ENCODE measurements at regions not wholly inside any gene's neighbourhood (a gene's known extent, or its start where the extent isn't known, plus 50 kb on each side); places are given as distances from the start of the nearest gene placed in this dataset.

DNA sequence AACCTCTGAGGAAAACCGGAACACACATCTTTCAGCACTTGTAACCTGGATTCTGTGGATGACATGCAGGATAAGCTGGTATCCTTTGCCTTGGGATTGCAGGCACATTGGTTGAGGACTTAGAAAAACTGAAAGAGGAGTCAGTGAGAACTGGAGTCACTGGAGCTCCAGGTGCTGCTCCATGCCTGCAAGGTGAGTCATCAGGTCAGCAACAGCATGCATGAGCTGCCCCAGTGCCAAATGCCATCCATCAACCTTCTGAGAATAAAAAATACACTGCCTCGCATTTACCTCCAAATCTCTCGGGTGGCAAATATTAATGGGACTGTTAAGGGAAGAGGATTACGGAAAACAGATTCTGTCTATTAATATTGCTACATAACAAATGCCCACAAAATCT, 729.1 kb downstream of the NTRK3 start:
- H3K4me2 ChIP-seq, result no peak overlapping the region
- H3K27ac ChIP-seq, result no peak overlapping the region
- H3K27me3 Mint-ChIP-seq (ENCODE audit: insufficient read depth, low read depth), result peaks cover 2% of the 10 kb centered on the region
- H3K36me3 Mint-ChIP-seq, result no peaks in the 10 kb centered on the region
- no peak overlapping the region for H3K4me3 ChIP-seq
- H4K20me1 ChIP-seq (ENCODE audit: low read depth), result no peaks in the 10 kb centered on the region
- H3F3A ChIP-seq (ENCODE audit: low read depth), result no peaks in the 10 kb centered on the region
- no peaks in the 10 kb centered on the region for H3K4me1 Mint-ChIP-seq
- peaks cover 7% of the 10 kb centered on the region for H3K4me1 ChIP-seq
- H3K9ac ChIP-seq, result no peak overlapping the region
- H3K9me3 ChIP-seq (ENCODE audit: low read depth), result no peaks in the 10 kb centered on the region
- TF ChIP-seq, protein P1, sequence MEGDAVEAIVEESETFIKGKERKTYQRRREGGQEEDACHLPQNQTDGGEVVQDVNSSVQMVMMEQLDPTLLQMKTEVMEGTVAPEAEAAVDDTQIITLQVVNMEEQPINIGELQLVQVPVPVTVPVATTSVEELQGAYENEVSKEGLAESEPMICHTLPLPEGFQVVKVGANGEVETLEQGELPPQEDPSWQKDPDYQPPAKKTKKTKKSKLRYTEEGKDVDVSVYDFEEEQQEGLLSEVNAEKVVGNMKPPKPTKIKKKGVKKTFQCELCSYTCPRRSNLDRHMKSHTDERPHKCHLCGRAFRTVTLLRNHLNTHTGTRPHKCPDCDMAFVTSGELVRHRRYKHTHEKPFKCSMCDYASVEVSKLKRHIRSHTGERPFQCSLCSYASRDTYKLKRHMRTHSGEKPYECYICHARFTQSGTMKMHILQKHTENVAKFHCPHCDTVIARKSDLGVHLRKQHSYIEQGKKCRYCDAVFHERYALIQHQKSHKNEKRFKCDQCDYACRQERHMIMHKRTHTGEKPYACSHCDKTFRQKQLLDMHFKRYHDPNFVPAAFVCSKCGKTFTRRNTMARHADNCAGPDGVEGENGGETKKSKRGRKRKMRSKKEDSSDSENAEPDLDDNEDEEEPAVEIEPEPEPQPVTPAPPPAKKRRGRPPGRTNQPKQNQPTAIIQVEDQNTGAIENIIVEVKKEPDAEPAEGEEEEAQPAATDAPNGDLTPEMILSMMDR (IDR thresholded peaks at IDR 0.05), result no peak
- no peak for TF ChIP-seq EZH2phosphoT487 (IDR thresholded peaks at IDR 0.05)
- no peak for TF ChIP-seq EZH2 (IDR thresholded peaks at IDR 0.05)
- H3K4me3 Mint-ChIP-seq, result no peak overlapping the region
- H3K27ac Mint-ChIP-seq, result no peak overlapping the region
- peak overlapping the region; percentile 19 for H2AFZ ChIP-seq (replicated peaks)
- no peaks in the 10 kb centered on the region for H3K36me3 ChIP-seq
- no peaks in the 10 kb centered on the region for H3K27me3 ChIP-seq
- H3K79me2 ChIP-seq (ENCODE audit: low read depth), result no peaks in the 10 kb centered on the region
- H3K9me3 Mint-ChIP-seq, result peaks cover 3% of the 10 kb centered on the region
- no peak for DNase-seq (ENCODE audit: low spot score)

DNA sequence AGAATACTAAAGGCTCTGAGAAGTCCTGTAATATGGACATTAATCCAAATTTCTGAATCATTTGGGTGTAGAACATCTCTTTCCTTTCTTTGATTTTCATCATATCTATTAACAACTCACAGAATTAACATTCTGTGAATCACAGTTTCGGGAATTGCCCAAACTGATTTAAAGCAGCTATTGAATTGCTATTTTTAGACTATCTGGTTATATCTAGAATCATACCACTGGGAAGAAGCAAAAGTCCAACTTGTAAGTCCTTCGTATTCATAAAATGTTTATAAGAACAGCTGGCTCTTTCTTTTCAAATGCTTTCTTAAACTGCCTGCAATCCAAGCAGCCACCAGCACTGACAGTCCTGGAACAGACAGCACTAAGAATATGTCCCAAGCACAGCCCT, 733.0 kb downstream of the NTRK3 start:
- Histone ChIP-seq H3K4me1 (no peaks in the 10 kb centered on the region), H3K9me3 (ENCODE audit: low read depth) (no peaks in the 10 kb centered on the region), H3K79me2 (ENCODE audit: low read depth) (no peaks in the 10 kb centered on the region), H3F3A (ENCODE audit: low read depth) (no peaks in the 10 kb centered on the region), H3K36me3 (no peaks in the 10 kb centered on the region), H3K4me3 (no peak overlapping the region), H3K4me2 (no peak overlapping the region), H3K27me3 (no peaks in the 10 kb centered on the region), H3K9ac (no peak overlapping the region), H4K20me1 (ENCODE audit: low read depth) (no peaks in the 10 kb centered on the region), H3K27ac (no peak overlapping the region), H2AFZ (replicated peaks) (no peak overlapping the region)
- H3K27me3 Mint-ChIP-seq (ENCODE audit: insufficient read depth, low read depth), result peaks cover 2% of the 10 kb centered on the region
- H3K4me3 Mint-ChIP-seq, result no peak overlapping the region
- no peaks in the 10 kb centered on the region for H3K4me1 Mint-ChIP-seq
- no peaks in the 10 kb centered on the region for H3K36me3 Mint-ChIP-seq
- H3K27ac Mint-ChIP-seq, result no peak overlapping the region
- no peaks in the 10 kb centered on the region for H3K9me3 Mint-ChIP-seq
- no peak for DNase-seq (ENCODE audit: low spot score)
- TF ChIP-seq EZH2phosphoT487 (IDR thresholded peaks at IDR 0.05), result no peak
- TF ChIP-seq, protein P1 (IDR thresholded peaks at IDR 0.05), result no peak
- TF ChIP-seq EZH2 (IDR thresholded peaks at IDR 0.05), result no peak

DNA sequence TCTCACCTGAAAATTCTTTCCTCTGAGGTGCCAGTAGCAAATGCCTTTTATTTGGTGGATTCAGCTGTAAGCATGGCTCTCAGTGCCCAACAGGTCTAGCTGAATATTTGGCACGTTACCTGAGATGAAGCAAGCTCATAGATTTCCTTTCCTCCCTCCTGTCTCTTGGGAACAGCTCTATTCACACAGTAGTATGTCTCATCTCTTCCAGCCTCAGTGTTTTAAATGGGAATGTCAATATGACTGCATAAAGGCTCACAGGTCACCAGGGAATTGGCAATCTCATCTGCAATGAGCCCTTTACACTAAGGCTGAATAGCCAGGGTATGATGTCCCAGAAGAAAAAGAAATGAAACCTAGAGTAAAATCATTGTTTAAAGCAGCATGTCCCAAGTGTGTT, 733.5 kb downstream of the NTRK3 start:
- Mint-ChIP-seq H3K27me3 (ENCODE audit: insufficient read depth, low read depth) (peaks cover 2% of the 10 kb centered on the region), H3K9me3 (no peaks in the 10 kb centered on the region), H3K27ac (no peak overlapping the region), H3K36me3 (no peaks in the 10 kb centered on the region), H3K4me3 (no peak overlapping the region), H3K4me1 (no peaks in the 10 kb centered on the region)
- H2AFZ ChIP-seq (replicated peaks), result no peak overlapping the region
- H3K27me3 ChIP-seq, result no peaks in the 10 kb centered on the region
- no peaks in the 10 kb centered on the region for H3K36me3 ChIP-seq
- no peaks in the 10 kb centered on the region for H3F3A ChIP-seq (ENCODE audit: low read depth)
- no peaks in the 10 kb centered on the region for H3K79me2 ChIP-seq (ENCODE audit: low read depth)
- no peak for DNase-seq (ENCODE audit: low spot score)
- H3K9ac ChIP-seq, result no peak overlapping the region
- no peaks in the 10 kb centered on the region for H3K9me3 ChIP-seq (ENCODE audit: low read depth)
- TF ChIP-seq EZH2phosphoT487 (IDR thresholded peaks at IDR 0.05), result no peak
- TF ChIP-seq EZH2 (IDR thresholded peaks at IDR 0.05), result no peak
- TF ChIP-seq, protein P1 (IDR thresholded peaks at IDR 0.05), result no peak
- H3K27ac ChIP-seq, result no peak overlapping the region
- no peak overlapping the region for H3K4me2 ChIP-seq
- no peaks in the 10 kb centered on the region for H4K20me1 ChIP-seq (ENCODE audit: low read depth)
- no peak overlapping the region for H3K4me3 ChIP-seq
- H3K4me1 ChIP-seq, result no peaks in the 10 kb centered on the region

DNA sequence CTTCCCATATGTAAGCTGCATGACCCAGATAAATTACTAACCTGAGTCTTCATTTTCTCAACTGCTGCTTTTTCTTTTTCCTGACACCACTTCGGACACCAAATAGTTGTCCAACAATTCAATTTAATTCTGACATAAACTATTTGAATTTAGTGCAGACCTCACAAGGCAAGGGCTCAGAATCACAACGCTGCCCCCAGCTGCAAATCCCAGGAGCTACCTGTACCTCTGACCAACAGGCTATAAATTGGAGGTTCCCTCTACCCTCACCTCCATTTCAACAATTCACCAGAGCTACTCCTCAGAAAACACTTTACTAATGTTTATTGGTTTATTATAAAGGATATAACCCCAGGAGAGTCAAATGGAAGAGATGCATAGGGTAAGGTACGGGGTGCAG, 737.6 kb downstream of the NTRK3 start:
- TF ChIP-seq EZH2 (IDR thresholded peaks at IDR 0.05), result no peak
- no peak for TF ChIP-seq EZH2phosphoT487 (IDR thresholded peaks at IDR 0.05)
- TF ChIP-seq, protein P1 (IDR thresholded peaks at IDR 0.05), result no peak
- Histone ChIP-seq H3K27me3 (no peaks in the 10 kb centered on the region), H2AFZ (replicated peaks) (no peak overlapping the region), H3F3A (ENCODE audit: low read depth) (no peaks in the 10 kb centered on the region), H3K36me3 (no peaks in the 10 kb centered on the region), H3K79me2 (ENCODE audit: low read depth) (no peaks in the 10 kb centered on the region), H3K4me1 (no peaks in the 10 kb centered on the region), H3K4me3 (no peak overlapping the region), H3K27ac (no peak overlapping the region), H4K20me1 (ENCODE audit: low read depth) (no peaks in the 10 kb centered on the region), H3K4me2 (no peak overlapping the region), H3K9ac (no peak overlapping the region), H3K9me3 (ENCODE audit: low read depth) (no peaks in the 10 kb centered on the region)
- Mint-ChIP-seq H3K27ac (no peak overlapping the region), H3K36me3 (no peaks in the 10 kb centered on the region), H3K9me3 (no peaks in the 10 kb centered on the region), H3K27me3 (ENCODE audit: insufficient read depth, low read depth) (no peaks in the 10 kb centered on the region), H3K4me1 (no peaks in the 10 kb centered on the region), H3K4me3 (no peak overlapping the region)
- DNase-seq (ENCODE audit: low spot score), result no peak

Data from neural progenitor cell (in vitro differentiated cells).